ENCODE measurements at regions not wholly inside any gene's neighbourhood (a gene's known extent, or its start where the extent isn't known, plus 50 kb on each side); places are given as distances from the start of the nearest gene placed in this dataset. TPM values are rescaled to one million over a fixed set of nuclear protein-coding genes. Genes with fewer than 3 reads are reported as not detected.

DNA sequence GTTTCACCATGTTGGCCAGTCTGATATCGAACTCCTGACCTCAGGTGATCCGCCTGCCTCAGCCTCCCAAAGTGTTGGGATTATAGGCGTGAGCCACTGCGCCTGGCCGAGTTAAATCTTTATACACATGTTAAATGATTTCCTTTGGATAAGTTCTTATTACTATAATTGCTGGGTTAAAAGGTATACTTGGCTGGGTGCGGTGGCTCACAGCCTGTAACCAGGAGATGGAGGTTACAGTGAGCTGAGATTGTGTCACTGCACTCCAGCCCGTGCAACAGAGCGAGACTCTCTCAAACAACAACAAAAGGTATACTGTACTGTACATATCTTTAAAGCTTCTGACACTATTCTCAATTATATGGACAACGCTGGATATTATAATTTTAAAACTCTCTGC, 53.2 kb upstream of the CDK13 start:
- Histone ChIP-seq H3K27me3 (ENCODE audit: control insufficient read depth in 2 of 2, insufficient read depth in 2 of 2, low read length in 2 of 2) (no peaks in the 10 kb centered on the region), H3K4me1 (ENCODE audit: control insufficient read depth in 1 of 2, insufficient read depth in 2 of 2, low read length in 2 of 2) (no peaks in the 10 kb centered on the region), H3K79me2 (ENCODE audit: insufficient read depth, low read length) (no peaks in the 10 kb centered on the region), H3K9ac (ENCODE audit: insufficient read depth, low read length, poor library complexity, severe bottlenecking) (no peak overlapping the region), H3K9me3 (replicated peaks in 1 of 2; ENCODE audit: control insufficient read depth in 1 of 2, insufficient read depth in 1 of 2, low read length in 2 of 2) (no peaks in the 10 kb centered on the region), H2AFZ (ENCODE audit: insufficient read depth, low read depth, low read length, poor library complexity, severe bottlenecking) (peak overlapping the region; percentile 63), H4K20me1 (ENCODE audit: insufficient read depth, low read length) (no peaks in the 10 kb centered on the region), H3K36me3 (replicated peaks in 1 of 2; ENCODE audit: control insufficient read depth in 1 of 2, insufficient read depth in 2 of 2, low read length in 2 of 2) (no peaks in the 10 kb centered on the region), H3K27ac (ENCODE audit: low read depth in 1 of 2, low read length in 2 of 2) (no peak overlapping the region), H3K4me2 (replicated peaks; ENCODE audit: extremely low read depth, low read length, poor library complexity, severe bottlenecking) (no peak overlapping the region), H3K4me3 (replicated peaks in 1 of 3; ENCODE audit: low read depth in 2 of 3, low read length in 3 of 3) (no peak overlapping the region)
- WGBS (ENCODE audit: insufficient coverage): no CpG with 5 or more reads among the region's 9 CpGs
- H3K27me3 Mint-ChIP-seq (ENCODE audit: low read depth in 3 of 3): peaks cover 1 to 3% (median 2%) of the 10 kb centered on the region in 3 donors
- peak overlapping the region in 1 of 7 donors; percentile 2 for H3K27ac Mint-ChIP-seq
- no peaks in the 10 kb centered on the region for H3K9me3 Mint-ChIP-seq
- DNase-seq: no peak
- H3K36me3 Mint-ChIP-seq: no peaks in the 10 kb centered on the region
- intact Hi-C loops (cut with micrococcal nuclease): loop anchor here (5.0 kb wide), 1 partner anchor 155 kb away; no protein-coding TSS in a partner anchor
- peak overlapping the region in 1 of 2 donors; percentile 83 for H3K4me3 Mint-ChIP-seq
- peaks cover 3% of the 10 kb centered on the region for H3K4me1 Mint-ChIP-seq
- TF ChIP-seq CTCF (IDR thresholded peaks at IDR 0.05): no peak

- TF ChIP-seq CTCF (IDR thresholded peaks at IDR 0.05): no peak
Observed at GRCh38 chr7:39898867-39899266, 51.2 kb upstream of the CDK13 start.

More at GRCh38 chr7:39898867-39899266, 51.2 kb upstream of the CDK13 start:
- no peaks in the 10 kb centered on the region for H3K27me3 ChIP-seq (ENCODE audit: control insufficient read depth in 2 of 2, insufficient read depth in 2 of 2, low read length in 2 of 2)
- H3K36me3 ChIP-seq (replicated peaks in 1 of 2; ENCODE audit: control insufficient read depth in 1 of 2, insufficient read depth in 2 of 2, low read length in 2 of 2): no peaks in the 10 kb centered on the region
- H3K27me3 Mint-ChIP-seq (ENCODE audit: low read depth in 3 of 3): peaks cover 0 to 2% (median 1%) of the 10 kb centered on the region in 3 donors
- intact Hi-C loops (cut with micrococcal nuclease): loop anchor here (5.0 kb wide), 1 partner anchor 153 kb away; no protein-coding TSS in a partner anchor
- no peaks in the 10 kb centered on the region for H4K20me1 ChIP-seq (ENCODE audit: insufficient read depth, low read length)
- no peak overlapping the region for H3K9ac ChIP-seq (ENCODE audit: insufficient read depth, low read length, poor library complexity, severe bottlenecking)
- H2AFZ ChIP-seq (ENCODE audit: insufficient read depth, low read depth, low read length, poor library complexity, severe bottlenecking): no peak overlapping the region
- DNase-seq: no peak
- H3K4me3 ChIP-seq (replicated peaks in 1 of 3; ENCODE audit: low read depth in 2 of 3, low read length in 3 of 3): no peak overlapping the region
- H3K9me3 Mint-ChIP-seq: peaks cover 0 to 14% (median 8%) of the 10 kb centered on the region in 7 donors
- no peak overlapping the region for H3K27ac ChIP-seq (ENCODE audit: low read depth in 1 of 2, low read length in 2 of 2)
- no peak overlapping the region for H3K4me2 ChIP-seq (replicated peaks; ENCODE audit: extremely low read depth, low read length, poor library complexity, severe bottlenecking)
- no peak overlapping the region for H3K27ac Mint-ChIP-seq
- H3K9me3 ChIP-seq (replicated peaks in 1 of 2; ENCODE audit: control insufficient read depth in 1 of 2, insufficient read depth in 1 of 2, low read length in 2 of 2): peaks cover 0 to 10% of the 10 kb centered on the region in 2 donors
- H3K4me3 Mint-ChIP-seq: no peak overlapping the region
- whole genome bisulfite sequencing (ENCODE audit: insufficient coverage): 76% methylated on average over 2 of the region's 2 CpGs
- no peaks in the 10 kb centered on the region for H3K79me2 ChIP-seq (ENCODE audit: insufficient read depth, low read length)
- H3K4me1 Mint-ChIP-seq: peaks cover 3% of the 10 kb centered on the region
- no peaks in the 10 kb centered on the region for H3K4me1 ChIP-seq (ENCODE audit: control insufficient read depth in 1 of 2, insufficient read depth in 2 of 2, low read length in 2 of 2)
- H3K36me3 Mint-ChIP-seq: no peaks in the 10 kb centered on the region

Small RNAs in the stretch of these regions (small RNA-seq; reads per million reads assigned to genes)
- gene RN7SL496P (ENCODE audit: insufficient read length, low read depth) (not detected), gene RNU6-719P (ENCODE audit: insufficient read length, low read depth) (not detected)
